ENCODE measurements at regions not wholly inside any gene's neighbourhood (a gene's known extent, or its start where the extent isn't known, plus 50 kb on each side); places are given as distances from the start of the nearest gene placed in this dataset.

- Histone ChIP-seq H3K79me2 (ENCODE audit: insufficient read depth, low read length) (no peaks in the 10 kb centered on the region), H3K9me3 (ENCODE audit: low read depth, low read length) (no peaks in the 10 kb centered on the region), H4K20me1 (ENCODE audit: insufficient read depth, low read length) (no peaks in the 10 kb centered on the region), H3K4me2 (ENCODE audit: insufficient read depth, low read length) (no peak overlapping the region), H3K4me1 (ENCODE audit: insufficient read depth, low read length) (no peaks in the 10 kb centered on the region), H3K36me3 (ENCODE audit: insufficient read depth, low read length) (no peaks in the 10 kb centered on the region), H3K4me3 (ENCODE audit: insufficient read depth, low read length) (no peak overlapping the region), H3K27me3 (ENCODE audit: insufficient read depth, low read length) (no peaks in the 10 kb centered on the region), H3K27ac (ENCODE audit: low read depth, low read length) (no peak overlapping the region), H2AFZ (ENCODE audit: low read length) (no peak overlapping the region)
- no peak for DNase-seq (ENCODE audit: insufficient read length, low spot score, missing footprints)
- no peak for TF ChIP-seq CTCF (IDR thresholded peaks at IDR 0.05; ENCODE audit: extremely low read depth, low read depth, low read length)
These were observed 1411.0 kb upstream of the SLC10A2 start for GRCh38 chr13:104477261-104477660.

- H3K4me2 ChIP-seq (ENCODE audit: insufficient read depth, low read length), result no peak overlapping the region
These were observed 1407.7 kb upstream of the SLC10A2 start for GRCh38 chr13:104473936-104474335.

GRCh38 chr13:104466016-104466415, 1399.8 kb upstream of the SLC10A2 start:
- H3K4me1 ChIP-seq (ENCODE audit: insufficient read depth, low read length), result no peaks in the 10 kb centered on the region
- no peak overlapping the region for H3K27ac ChIP-seq (ENCODE audit: low read depth, low read length)
- TF ChIP-seq CTCF (IDR thresholded peaks at IDR 0.05; ENCODE audit: extremely low read depth, low read depth, low read length), result no peak
- H3K27me3 ChIP-seq (ENCODE audit: insufficient read depth, low read length), result no peaks in the 10 kb centered on the region
- H3K79me2 ChIP-seq (ENCODE audit: insufficient read depth, low read length), result no peaks in the 10 kb centered on the region
- DNase-seq (ENCODE audit: insufficient read length, low spot score, missing footprints), result no peak
- no peak overlapping the region for H3K4me3 ChIP-seq (ENCODE audit: insufficient read depth, low read length)
- H2AFZ ChIP-seq (ENCODE audit: low read length), result no peak overlapping the region
- H3K9me3 ChIP-seq (ENCODE audit: low read depth, low read length), result peaks cover 2% of the 10 kb centered on the region
- no peak overlapping the region for H3K4me2 ChIP-seq (ENCODE audit: insufficient read depth, low read length)
- no peaks in the 10 kb centered on the region for H4K20me1 ChIP-seq (ENCODE audit: insufficient read depth, low read length)
- no peaks in the 10 kb centered on the region for H3K36me3 ChIP-seq (ENCODE audit: insufficient read depth, low read length)

More at GRCh38 chr13:104473936-104474335, 1407.7 kb upstream of the SLC10A2 start:
- H4K20me1 ChIP-seq (ENCODE audit: insufficient read depth, low read length), result no peaks in the 10 kb centered on the region
- no peaks in the 10 kb centered on the region for H3K79me2 ChIP-seq (ENCODE audit: insufficient read depth, low read length)
- DNase-seq (ENCODE audit: insufficient read length, low spot score, missing footprints), result no peak
- H3K4me3 ChIP-seq (ENCODE audit: insufficient read depth, low read length), result no peak overlapping the region
- H3K9me3 ChIP-seq (ENCODE audit: low read depth, low read length), result no peaks in the 10 kb centered on the region
- TF ChIP-seq CTCF (IDR thresholded peaks at IDR 0.05; ENCODE audit: extremely low read depth, low read depth, low read length), result no peak
- no peaks in the 10 kb centered on the region for H3K36me3 ChIP-seq (ENCODE audit: insufficient read depth, low read length)
- no peaks in the 10 kb centered on the region for H3K4me1 ChIP-seq (ENCODE audit: insufficient read depth, low read length)
- no peaks in the 10 kb centered on the region for H3K27me3 ChIP-seq (ENCODE audit: insufficient read depth, low read length)
- H3K27ac ChIP-seq (ENCODE audit: low read depth, low read length), result no peak overlapping the region
- H2AFZ ChIP-seq (ENCODE audit: low read length), result no peak overlapping the region

GRCh38 chr13:104461049-104461448, 1394.8 kb upstream of the SLC10A2 start:
- H4K20me1 ChIP-seq (ENCODE audit: insufficient read depth, low read length), result no peaks in the 10 kb centered on the region
- TF ChIP-seq CTCF (IDR thresholded peaks at IDR 0.05; ENCODE audit: extremely low read depth, low read depth, low read length), result no peak
- H3K36me3 ChIP-seq (ENCODE audit: insufficient read depth, low read length), result no peaks in the 10 kb centered on the region
- H3K4me2 ChIP-seq (ENCODE audit: insufficient read depth, low read length), result no peak overlapping the region
- H3K79me2 ChIP-seq (ENCODE audit: insufficient read depth, low read length), result no peaks in the 10 kb centered on the region
- H3K9me3 ChIP-seq (ENCODE audit: low read depth, low read length), result peaks cover 2% of the 10 kb centered on the region
- H3K27me3 ChIP-seq (ENCODE audit: insufficient read depth, low read length), result no peaks in the 10 kb centered on the region
- DNase-seq (ENCODE audit: insufficient read length, low spot score, missing footprints), result no peak
- no peak overlapping the region for H3K27ac ChIP-seq (ENCODE audit: low read depth, low read length)
- H3K4me1 ChIP-seq (ENCODE audit: insufficient read depth, low read length), result no peaks in the 10 kb centered on the region
- no peak overlapping the region for H2AFZ ChIP-seq (ENCODE audit: low read length)
- no peak overlapping the region for H3K4me3 ChIP-seq (ENCODE audit: insufficient read depth, low read length)

Measured in osteoblast (primary cell).